Bronchial epithelial cell (primary cell): ENCODE measurements at regions not wholly inside any gene's neighbourhood (a gene's known extent, or its start where the extent isn't known, plus 50 kb on each side); places are given as distances from the start of the nearest gene placed in this dataset.

Experiments used
- DNase-seq: peaks from one replicate; pipeline ENCODE4 v3.0.0-alpha.2; 2010; ENCODE audit warnings: low read depth
- FAIRE-seq: peaks from 2 replicates; lab custom pipeline; 2011; peaks lifted over from hg19 to GRCh38; lab: Jason Lieb, UNC
- H3K27me3 ChIP-seq: 2 replicates; pipeline ENCODE4 v1.5.1; 2011; ENCODE audit warnings: low read length; ENCODE audit not compliant: control insufficient read depth, insufficient read depth
- H3K36me3 ChIP-seq: 2 replicates; pipeline ENCODE4 v1.5.1; 2011; ENCODE audit warnings: low read length; ENCODE audit not compliant: control insufficient read depth, insufficient read depth
- H3K4me3 ChIP-seq: 2 replicates; pipeline ENCODE4 v1.5.1; 2011; ENCODE audit warnings: mild to moderate bottlenecking, low read depth, low read length, control low read depth
- CTCF ChIP-seq: IDR thresholded peaks from 2 replicates; pipeline ENCODE4 v1.5.1; 2011; ENCODE audit warnings: mild to moderate bottlenecking, moderate library complexity, low read length, control low read depth, inconsistent platforms; ENCODE audit not compliant: insufficient read depth, severe bottlenecking

DNA sequence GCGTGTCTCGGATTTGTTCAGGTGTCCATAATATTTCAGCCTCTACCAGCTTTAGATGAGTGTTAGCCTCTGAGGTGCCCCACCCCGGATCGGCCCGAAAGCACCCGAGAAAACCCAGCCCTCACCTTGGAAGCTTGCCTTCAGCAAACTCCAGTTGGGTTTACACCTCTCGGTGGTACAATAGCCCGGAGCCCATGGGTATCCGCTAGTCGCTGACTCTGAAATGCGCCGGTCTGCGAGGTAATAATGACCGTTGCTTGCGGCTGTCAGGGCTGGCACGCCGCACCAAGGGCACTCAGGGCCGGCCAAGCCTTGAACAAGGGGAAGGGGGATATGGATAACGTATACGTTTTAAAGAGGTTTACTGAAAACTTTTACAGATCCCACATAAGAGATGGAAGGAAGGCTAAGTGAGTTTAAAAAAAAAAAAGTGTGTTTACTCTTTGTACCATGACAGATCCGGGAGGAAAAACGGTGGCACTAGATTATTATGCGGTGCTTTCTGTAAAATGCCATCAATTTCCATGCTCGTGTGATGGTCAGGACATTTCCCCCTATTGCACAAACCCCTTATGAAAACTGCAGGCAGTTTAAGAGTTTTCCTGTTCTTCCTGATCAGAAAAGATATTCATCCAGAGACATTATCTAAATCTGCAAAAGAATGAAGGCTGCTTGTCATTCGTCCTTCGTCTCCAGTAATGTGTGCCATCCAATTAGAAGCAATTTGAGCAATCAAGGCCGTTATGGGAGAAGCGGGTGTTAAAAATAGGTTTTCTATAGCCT lies 124.2 kb downstream of the TMEM161B start:
- FAIRE-seq: no peak
- no peak for DNase-seq
- Histone ChIP-seq H3K36me3 (no peaks in the 10 kb centered on the region), H3K27me3 (no peaks in the 10 kb centered on the region), H3K4me3 (no peak overlapping the region)
- TF ChIP-seq CTCF: no peak

DNA sequence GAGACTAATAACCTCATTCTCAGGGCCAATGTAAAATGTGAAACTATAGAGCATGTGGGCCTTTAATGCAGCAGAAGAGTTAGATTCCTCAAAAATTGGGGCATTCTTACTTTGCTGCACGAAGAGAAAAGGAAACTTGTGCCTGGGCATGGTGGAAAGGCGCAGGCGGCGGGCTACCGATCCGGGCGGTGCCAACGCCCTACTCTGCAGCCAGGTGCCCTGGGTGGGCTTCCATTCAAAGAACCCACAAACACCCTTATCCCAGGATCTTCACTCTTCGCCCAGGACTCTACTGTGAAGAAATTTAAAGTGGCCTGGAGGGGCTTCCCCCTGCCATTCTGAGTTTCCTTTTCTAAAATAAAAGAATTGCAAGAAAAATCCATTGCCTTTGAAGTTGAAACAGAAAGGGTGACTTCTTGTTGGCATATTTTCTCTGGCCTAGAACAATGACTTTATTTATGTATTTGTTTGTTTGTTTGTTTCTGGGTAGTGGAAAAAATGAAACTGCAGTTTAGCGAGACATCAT lies 124.9 kb downstream of the TMEM161B start:
- H3K4me3 ChIP-seq: no peak overlapping the region
- DNase-seq (no peak), FAIRE-seq (no peak)
- no peak for TF ChIP-seq CTCF
- H3K27me3 ChIP-seq: no peaks in the 10 kb centered on the region
- H3K36me3 ChIP-seq: no peaks in the 10 kb centered on the region

GRCh38 chr5:88142886-88143692 lies 125.6 kb downstream of the TMEM161B start:
- no peak for FAIRE-seq
- H3K27me3 ChIP-seq: no peaks in the 10 kb centered on the region
- no peaks in the 10 kb centered on the region for H3K36me3 ChIP-seq
- TF ChIP-seq CTCF: no peak
- no peak overlapping the region for H3K4me3 ChIP-seq
- DNase-seq: no peak

DNA sequence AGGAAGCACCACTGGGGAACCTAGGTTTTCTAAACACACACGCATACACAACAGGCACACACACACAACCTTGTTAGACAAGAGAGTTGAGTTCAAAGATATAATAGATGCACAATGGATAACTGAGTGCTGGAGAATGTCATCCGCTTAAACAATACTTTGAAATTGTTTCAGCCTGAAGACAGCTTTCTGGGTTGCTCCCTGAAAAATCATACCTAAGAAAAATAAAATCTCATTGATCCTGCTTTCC lies 126.1 kb downstream of the TMEM161B start:
- Histone ChIP-seq H3K36me3 (no peaks in the 10 kb centered on the region), H3K4me3 (no peak overlapping the region), H3K27me3 (no peaks in the 10 kb centered on the region)
- FAIRE-seq: no peak
- DNase-seq: no peak
- no peak for TF ChIP-seq CTCF

DNA sequence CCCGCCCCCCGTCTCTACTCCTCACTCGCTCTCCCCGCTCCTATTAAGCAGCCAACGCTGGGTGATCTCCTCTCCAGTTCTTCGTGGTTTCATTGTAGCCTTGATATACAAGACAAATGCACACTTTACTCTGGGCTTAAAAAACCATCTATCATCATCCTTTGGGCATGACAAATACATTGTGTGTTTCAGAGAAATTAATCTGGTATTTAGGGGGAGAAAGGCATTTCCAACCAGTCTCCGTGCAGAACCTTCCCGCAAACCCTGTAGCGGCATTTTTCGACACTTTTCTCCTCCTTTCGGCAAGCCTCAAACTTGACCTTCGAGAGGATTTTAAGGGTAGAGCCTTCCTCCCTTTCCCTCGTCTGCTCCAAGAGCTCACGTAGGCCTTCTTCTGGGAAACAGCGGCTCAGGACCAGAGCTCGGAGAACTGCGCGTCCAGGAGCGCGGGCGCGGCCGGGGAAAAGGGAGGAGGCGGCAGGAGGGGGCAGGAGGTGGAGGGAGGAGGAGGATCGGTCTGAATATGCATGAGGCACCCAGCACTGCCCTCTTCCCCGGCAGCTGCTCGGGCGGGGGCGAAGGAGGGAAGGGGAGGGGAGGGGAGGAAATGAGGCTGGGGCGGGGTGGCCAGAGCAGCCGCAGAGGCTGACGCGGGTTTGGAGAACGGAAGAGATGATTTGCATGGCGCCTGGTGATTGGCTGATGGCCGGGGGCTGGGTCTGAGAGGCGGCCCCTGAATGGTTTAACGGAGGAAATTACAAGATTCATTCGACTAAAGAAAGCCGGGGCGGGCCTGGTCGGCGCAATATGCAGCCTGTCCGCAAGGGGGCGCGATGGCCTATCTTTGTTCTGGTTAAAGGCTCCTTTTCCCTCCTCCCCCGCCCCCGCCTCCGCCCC lies 127.5 kb downstream of the TMEM161B start:
- TF ChIP-seq CTCF: peak; percentile 81
- no peak for FAIRE-seq
- H3K36me3 ChIP-seq: no peaks in the 10 kb centered on the region
- DNase-seq: peak; percentile 90
- peak overlapping the region; percentile 43 for H3K4me3 ChIP-seq
- no peaks in the 10 kb centered on the region for H3K27me3 ChIP-seq
